MM.1S (cell line): ENCODE measurements at regions not wholly inside any gene's neighbourhood (a gene's known extent, or its start where the extent isn't known, plus 50 kb on each side); places are given as distances from the start of the nearest gene placed in this dataset.

Experiments used
- DNase-seq: peaks from one replicate; pipeline ENCODE4 v3.0.0-alpha.2; 2015
- H2AFZ ChIP-seq: fragments of 300-600 bp; sonication (generic); 2 replicates; pipeline ENCODE4 v1.6.0; 2016; ENCODE audit warnings: antibody characterized with exemption, low read length
- H3F3A ChIP-seq: fragments of 300-600 bp; sonication (generic); 2 replicates; pipeline ENCODE4 v1.6.1; 2016; ENCODE audit warnings: mild to moderate bottlenecking, antibody characterized with exemption, low read length, moderate library complexity, mixed read lengths; ENCODE audit not compliant: insufficient read depth
- H3K27ac ChIP-seq: fragments of 300-600 bp; sonication (generic); 2 replicates; pipeline ENCODE4 v1.5.1; 2016; ENCODE audit warnings: mild to moderate bottlenecking, low read length
- H3K27me3 ChIP-seq: fragments of 300-600 bp; sonication (generic); replicated peaks from 2 replicates; pipeline ENCODE4 v1.6.0; 2016; ENCODE audit warnings: low read length; ENCODE audit not compliant: insufficient read depth
- H3K36me3 ChIP-seq: fragments of 300-600 bp; sonication (generic); replicated peaks from 2 replicates; pipeline ENCODE4 v1.6.1; 2016; ENCODE audit warnings: mild to moderate bottlenecking, low read length, mixed read lengths; ENCODE audit not compliant: insufficient read depth
- H3K4me1 ChIP-seq: fragments of 300-600 bp; sonication (generic); 2 replicates; pipeline ENCODE4 v1.6.1; 2016; ENCODE audit warnings: low read length, mixed read lengths
- H3K4me2 ChIP-seq: fragments of 300-600 bp; sonication (generic); 2 replicates; pipeline ENCODE4 v1.6.0; 2016; ENCODE audit warnings: low read depth, low read length
- H3K4me3 ChIP-seq: fragments of 300-600 bp; sonication (generic); 2 replicates; pipeline ENCODE4 v1.5.1; 2016; ENCODE audit warnings: low read length, mixed read lengths
- H3K79me2 ChIP-seq: fragments of 300-600 bp; sonication (generic); 2 replicates; pipeline ENCODE4 v1.6.1; 2016; ENCODE audit warnings: mixed run types, low read length, mixed read lengths
- H3K9ac ChIP-seq: fragments of 300-600 bp; sonication (generic); 2 replicates; pipeline ENCODE4 v1.6.1; 2016; ENCODE audit warnings: low read length, mixed read lengths
- H3K9me2 ChIP-seq: fragments of 300-600 bp; sonication (generic); replicated peaks from 2 replicates; pipeline ENCODE4 v1.6.1; 2016; ENCODE audit warnings: mild to moderate bottlenecking, low read length, mixed read lengths; ENCODE audit not compliant: insufficient read depth
- H3K9me3 ChIP-seq: fragments of 300-600 bp; sonication (generic); replicated peaks from 2 replicates; pipeline ENCODE4 v1.6.1; 2016; ENCODE audit warnings: mild to moderate bottlenecking, low read length, mixed read lengths; ENCODE audit not compliant: insufficient read depth
- H4K20me1 ChIP-seq: fragments of 300-600 bp; sonication (generic); 2 replicates; pipeline ENCODE4 v1.6.1; 2016; ENCODE audit warnings: mild to moderate bottlenecking, low read length, moderate library complexity, mixed read lengths; ENCODE audit not compliant: insufficient read depth
- CTCF ChIP-seq: fragments of 300-600 bp; sonication (generic); IDR thresholded peaks from 2 replicates; pipeline ENCODE4 v1.5.1; 2016; ENCODE audit warnings: antibody characterized with exemption, low read length, mixed read lengths
- EZH2 ChIP-seq: fragments of 300-600 bp; sonication (generic); optimal IDR thresholded peaks from 2 replicates; pipeline ENCODE3; 2017; ENCODE audit warnings: low read depth, mild to moderate bottlenecking, antibody characterized with exemption, low read length, mixed read lengths
- EZH2phosphoT487 ChIP-seq: fragments of 300-600 bp; sonication (generic); IDR thresholded peaks from 2 replicates; pipeline ENCODE4 v1.6.1; 2018; ENCODE audit warnings: antibody characterized with exemption, low read length

- no peaks in the 10 kb centered on the region for H3K36me3 ChIP-seq
- no peak overlapping the region for H3K9ac ChIP-seq
- DNase-seq: no peak
- no peak overlapping the region for H2AFZ ChIP-seq
- no peaks in the 10 kb centered on the region for H3K27me3 ChIP-seq
- H3K27ac ChIP-seq: no peak overlapping the region
- no peaks in the 10 kb centered on the region for H3K4me1 ChIP-seq
- TF ChIP-seq EZH2phosphoT487 (no peak), CTCF (no peak), EZH2 (no peak)
- H3K9me2 ChIP-seq: no peaks in the 10 kb centered on the region; the same call in 1 of the 2 replicates
- H3K9me3 ChIP-seq: no peaks in the 10 kb centered on the region
- no peaks in the 10 kb centered on the region for H3K79me2 ChIP-seq
- H4K20me1 ChIP-seq: no peaks in the 10 kb centered on the region
- no peaks in the 10 kb centered on the region for H3F3A ChIP-seq
- no peak overlapping the region for H3K4me3 ChIP-seq
- H3K4me2 ChIP-seq: no peak overlapping the region
These were observed 929.8 kb upstream of the CNTN5 start for GRCh38 chr11:98090861-98091505.

GRCh38 chr11:98099371-98099770 is 921.4 kb upstream of the CNTN5 start:
- H3K27ac ChIP-seq: no peak overlapping the region

DNA sequence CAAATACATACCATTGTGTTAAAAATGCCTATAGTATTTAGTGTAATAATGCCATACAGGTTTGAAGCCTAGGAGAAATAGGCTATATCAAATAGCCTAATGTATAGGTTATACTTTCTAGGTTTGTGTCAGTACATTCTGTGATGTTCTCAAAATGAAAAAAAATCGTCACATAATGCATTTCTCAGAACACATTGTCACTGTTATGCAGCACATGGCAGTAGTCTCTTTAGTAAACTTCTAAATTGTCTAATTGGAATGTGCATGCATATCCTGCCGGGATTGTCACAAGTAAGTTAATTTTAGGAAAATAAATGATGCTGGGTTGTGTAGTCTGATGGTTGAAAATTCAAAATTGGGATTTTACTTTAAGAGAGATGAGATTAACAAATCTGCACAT is 920.1 kb upstream of the CNTN5 start:
- H3F3A ChIP-seq: no peaks in the 10 kb centered on the region
- H3K36me3 ChIP-seq: no peaks in the 10 kb centered on the region
- no peak for DNase-seq
- H3K4me2 ChIP-seq: no peak overlapping the region
- TF ChIP-seq CTCF (no peak), EZH2phosphoT487 (no peak), EZH2 (no peak)
- H4K20me1 ChIP-seq: no peaks in the 10 kb centered on the region
- no peak overlapping the region for H3K9ac ChIP-seq
- H3K4me1 ChIP-seq: no peaks in the 10 kb centered on the region
- H3K79me2 ChIP-seq: no peaks in the 10 kb centered on the region
- no peak overlapping the region for H3K27ac ChIP-seq
- no peak overlapping the region for H3K4me3 ChIP-seq
- H2AFZ ChIP-seq: no peak overlapping the region
- H3K27me3 ChIP-seq: no peaks in the 10 kb centered on the region
- no peaks in the 10 kb centered on the region for H3K9me3 ChIP-seq
- H3K9me2 ChIP-seq: no peaks in the 10 kb centered on the region

More at GRCh38 chr11:98099371-98099770, 921.4 kb upstream of the CNTN5 start:
- Histone ChIP-seq H2AFZ (no peak overlapping the region), H3K36me3 (no peaks in the 10 kb centered on the region), H3K9ac (no peak overlapping the region), H3K4me2 (no peak overlapping the region), H3F3A (no peaks in the 10 kb centered on the region), H3K4me1 (no peaks in the 10 kb centered on the region), H3K4me3 (no peak overlapping the region), H3K9me3 (no peaks in the 10 kb centered on the region), H3K27me3 (no peaks in the 10 kb centered on the region), H3K9me2 (no peaks in the 10 kb centered on the region), H4K20me1 (no peaks in the 10 kb centered on the region), H3K79me2 (no peaks in the 10 kb centered on the region)
- no peak for TF ChIP-seq EZH2phosphoT487
- no peak for TF ChIP-seq CTCF
- TF ChIP-seq EZH2: no peak
- no peak for DNase-seq
